ENCODE measurements at regions not wholly inside any gene's neighbourhood (a gene's known extent, or its start where the extent isn't known, plus 50 kb on each side); places are given as distances from the start of the nearest gene placed in this dataset.

DNA sequence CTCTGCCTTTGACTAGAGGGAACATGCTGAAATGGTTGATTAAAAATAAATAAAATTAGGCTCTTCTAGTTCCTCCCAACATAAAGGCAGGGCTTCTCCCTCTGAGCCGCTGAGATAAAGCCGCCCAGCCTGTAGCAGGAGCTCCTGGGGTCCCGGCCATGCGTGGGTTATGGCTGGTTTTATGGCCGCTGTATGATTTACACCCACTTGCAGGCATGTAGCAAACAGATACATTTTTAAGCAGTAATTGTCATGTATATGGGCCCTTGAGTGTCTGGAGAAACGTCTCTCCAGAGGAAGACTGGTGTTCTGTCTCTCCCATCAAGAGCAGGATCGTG, 201.0 kb upstream of the TNRC6C start:
- Histone ChIP-seq H3K27me3 (ENCODE audit: control insufficient read depth, insufficient read depth, low read length) (no peaks in the 10 kb centered on the region), H3K4me3 (ENCODE audit: low read depth, low read length) (no peak overlapping the region), H3K36me3 (ENCODE audit: control insufficient read depth, insufficient read depth, low read length) (no peaks in the 10 kb centered on the region)
- TF ChIP-seq, protein P1, sequence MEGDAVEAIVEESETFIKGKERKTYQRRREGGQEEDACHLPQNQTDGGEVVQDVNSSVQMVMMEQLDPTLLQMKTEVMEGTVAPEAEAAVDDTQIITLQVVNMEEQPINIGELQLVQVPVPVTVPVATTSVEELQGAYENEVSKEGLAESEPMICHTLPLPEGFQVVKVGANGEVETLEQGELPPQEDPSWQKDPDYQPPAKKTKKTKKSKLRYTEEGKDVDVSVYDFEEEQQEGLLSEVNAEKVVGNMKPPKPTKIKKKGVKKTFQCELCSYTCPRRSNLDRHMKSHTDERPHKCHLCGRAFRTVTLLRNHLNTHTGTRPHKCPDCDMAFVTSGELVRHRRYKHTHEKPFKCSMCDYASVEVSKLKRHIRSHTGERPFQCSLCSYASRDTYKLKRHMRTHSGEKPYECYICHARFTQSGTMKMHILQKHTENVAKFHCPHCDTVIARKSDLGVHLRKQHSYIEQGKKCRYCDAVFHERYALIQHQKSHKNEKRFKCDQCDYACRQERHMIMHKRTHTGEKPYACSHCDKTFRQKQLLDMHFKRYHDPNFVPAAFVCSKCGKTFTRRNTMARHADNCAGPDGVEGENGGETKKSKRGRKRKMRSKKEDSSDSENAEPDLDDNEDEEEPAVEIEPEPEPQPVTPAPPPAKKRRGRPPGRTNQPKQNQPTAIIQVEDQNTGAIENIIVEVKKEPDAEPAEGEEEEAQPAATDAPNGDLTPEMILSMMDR (IDR thresholded peaks at IDR 0.05; ENCODE audit: insufficient read depth, low read length, poor library complexity, severe bottlenecking) = no peak
- no peak for DNase-seq (ENCODE audit: low read depth)

DNA sequence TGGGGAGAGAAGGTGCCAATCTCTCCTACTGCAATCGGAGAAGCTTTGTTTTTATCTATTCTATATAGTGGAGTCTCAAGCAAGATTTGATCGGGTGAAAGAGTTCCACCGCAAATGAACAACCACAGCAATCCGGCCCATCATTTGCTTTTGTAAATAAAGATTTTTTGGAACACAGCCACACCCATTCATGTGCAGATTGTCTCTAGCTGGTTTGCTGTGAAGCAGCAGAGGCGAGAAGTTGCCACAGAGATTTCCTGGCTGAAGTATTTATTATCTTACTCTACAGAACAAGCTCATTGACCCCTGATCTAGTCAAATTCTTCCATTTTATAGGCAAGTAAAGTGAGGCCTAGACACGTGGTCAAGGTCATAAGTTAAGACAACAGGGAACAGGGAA, 195.5 kb upstream of the TNRC6C start:
- no peaks in the 10 kb centered on the region for H3K27me3 ChIP-seq (ENCODE audit: control insufficient read depth, insufficient read depth, low read length)
- H3K4me3 ChIP-seq (ENCODE audit: low read depth, low read length) = no peak overlapping the region
- no peaks in the 10 kb centered on the region for H3K36me3 ChIP-seq (ENCODE audit: control insufficient read depth, insufficient read depth, low read length)
- DNase-seq (ENCODE audit: low read depth) = no peak
- TF ChIP-seq, protein P1 (IDR thresholded peaks at IDR 0.05; ENCODE audit: insufficient read depth, low read length, poor library complexity, severe bottlenecking) = no peak

DNA sequence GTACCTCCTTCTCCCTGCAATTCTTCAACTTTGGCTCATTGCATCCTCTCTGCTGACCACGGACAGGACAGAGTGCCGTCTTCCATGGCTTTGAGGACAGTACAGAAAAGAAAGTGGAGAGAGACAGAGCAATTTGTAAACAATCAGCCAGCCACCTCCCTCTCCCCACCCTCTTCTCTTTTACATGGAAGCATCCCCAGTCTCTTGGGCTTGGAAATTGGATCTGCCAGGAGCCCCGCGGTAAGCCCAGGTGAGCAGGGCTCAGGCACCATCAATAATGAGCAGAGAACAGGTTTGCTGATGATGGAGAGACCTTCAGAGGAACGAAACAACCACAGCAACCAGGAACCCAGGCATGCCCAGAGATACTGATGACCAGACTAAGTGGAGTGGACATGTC, 194.9 kb upstream of the TNRC6C start:
- DNase-seq (ENCODE audit: low read depth) = no peak
- Histone ChIP-seq H3K27me3 (ENCODE audit: control insufficient read depth, insufficient read depth, low read length) (no peaks in the 10 kb centered on the region), H3K36me3 (ENCODE audit: control insufficient read depth, insufficient read depth, low read length) (no peaks in the 10 kb centered on the region), H3K4me3 (ENCODE audit: low read depth, low read length) (no peak overlapping the region)
- TF ChIP-seq, protein P1 (IDR thresholded peaks at IDR 0.05; ENCODE audit: insufficient read depth, low read length, poor library complexity, severe bottlenecking) = no peak

DNA sequence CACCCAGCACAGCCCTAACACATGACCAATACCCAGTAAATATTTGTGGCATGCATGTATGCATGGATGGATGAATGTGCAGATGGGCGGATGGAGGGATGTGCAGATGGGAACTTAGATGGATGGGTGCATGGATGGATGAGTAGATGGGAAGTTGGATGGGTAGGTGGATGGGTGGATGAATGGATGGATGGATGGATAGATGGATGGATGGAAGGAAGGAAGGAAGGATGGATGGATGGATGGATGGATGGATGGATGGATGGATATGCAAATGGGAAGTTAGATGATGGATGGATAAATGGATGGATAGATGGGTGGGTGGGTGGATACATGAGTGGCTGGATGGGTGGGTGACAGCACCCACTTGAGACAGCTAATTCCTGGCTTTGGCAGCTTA, 193.2 kb upstream of the TNRC6C start:
- TF ChIP-seq, protein P1 (IDR thresholded peaks at IDR 0.05; ENCODE audit: insufficient read depth, low read length, poor library complexity, severe bottlenecking) = no peak
- no peak for DNase-seq (ENCODE audit: low read depth)
- Histone ChIP-seq H3K4me3 (ENCODE audit: low read depth, low read length) (no peak overlapping the region), H3K27me3 (ENCODE audit: control insufficient read depth, insufficient read depth, low read length) (peaks cover 6% of the 10 kb centered on the region), H3K36me3 (ENCODE audit: control insufficient read depth, insufficient read depth, low read length) (no peaks in the 10 kb centered on the region)

DNA sequence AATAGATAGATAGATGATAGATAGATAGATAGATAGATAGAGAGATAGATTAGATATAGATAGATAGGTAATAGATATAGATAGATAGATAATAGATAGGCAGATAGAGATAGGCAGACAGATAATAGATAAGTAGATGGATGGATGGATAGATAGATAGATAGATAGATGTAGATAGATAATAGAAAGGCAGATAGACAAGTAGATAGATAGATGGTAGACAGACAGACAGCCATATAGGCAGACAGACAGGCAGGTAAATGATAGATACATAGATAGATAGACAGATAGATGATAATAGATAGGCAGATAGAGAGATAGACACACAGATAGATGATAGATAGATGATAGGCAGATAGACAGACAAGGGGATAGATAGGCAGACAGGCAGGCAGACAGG, 191.4 kb upstream of the TNRC6C start:
- TF ChIP-seq, protein P1 (IDR thresholded peaks at IDR 0.05; ENCODE audit: insufficient read depth, low read length, poor library complexity, severe bottlenecking) = no peak
- Histone ChIP-seq H3K4me3 (ENCODE audit: low read depth, low read length) (no peak overlapping the region), H3K27me3 (ENCODE audit: control insufficient read depth, insufficient read depth, low read length) (peaks cover 6% of the 10 kb centered on the region), H3K36me3 (ENCODE audit: control insufficient read depth, insufficient read depth, low read length) (no peaks in the 10 kb centered on the region)
- DNase-seq (ENCODE audit: low read depth) = no peak

DNA sequence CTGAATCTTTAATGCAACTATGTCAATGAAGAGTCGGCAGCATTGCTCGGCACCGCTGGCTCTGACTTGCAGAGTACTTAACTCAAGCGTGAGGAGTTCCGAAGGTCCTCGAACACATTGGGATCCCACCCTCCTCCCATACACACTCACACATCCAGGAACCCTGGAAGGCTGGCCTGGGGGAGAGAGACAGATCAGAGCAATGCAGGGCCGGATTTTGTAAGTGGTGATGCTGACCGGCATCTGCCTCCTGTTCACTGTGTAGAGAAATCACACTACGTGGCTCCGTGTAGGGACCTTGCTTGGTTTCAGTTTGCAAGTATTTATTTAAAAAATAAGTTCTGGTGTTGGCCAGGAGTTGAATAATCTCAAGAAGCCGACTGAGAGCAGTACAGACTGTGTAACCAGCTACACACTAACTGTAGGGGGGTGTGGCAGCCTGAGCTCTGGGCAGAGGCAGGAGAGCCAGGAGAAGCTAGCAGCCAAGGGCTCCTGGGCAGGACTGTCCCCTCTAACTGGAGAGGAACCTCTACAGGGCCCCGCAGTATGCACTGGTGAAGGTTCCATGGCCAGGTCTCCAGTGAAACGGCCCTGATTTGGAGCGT, 190.2 kb upstream of the TNRC6C start:
- TF ChIP-seq, protein P1 (IDR thresholded peaks at IDR 0.05; ENCODE audit: insufficient read depth, low read length, poor library complexity, severe bottlenecking) = no peak
- H3K36me3 ChIP-seq (ENCODE audit: control insufficient read depth, insufficient read depth, low read length) = no peaks in the 10 kb centered on the region
- peaks cover 6% of the 10 kb centered on the region for H3K27me3 ChIP-seq (ENCODE audit: control insufficient read depth, insufficient read depth, low read length)
- no peak for DNase-seq (ENCODE audit: low read depth)
- H3K4me3 ChIP-seq (ENCODE audit: low read depth, low read length) = no peak overlapping the region
